Thyroid gland (tissue), 4 donors: ENCODE measurements at regions not wholly inside any gene's neighbourhood (a gene's known extent, or its start where the extent isn't known, plus 50 kb on each side); places are given as distances from the start of the nearest gene placed in this dataset.
"Not testable (repeated sequence)": the region's sequence is repeated elsewhere in the genome, so short reads cannot be mapped to it uniquely, and the experiment has no call there.

Experiments used
- DNase-seq, 2 donors: peaks; one replicate each; pipeline ENCODE4 v3.0.0-alpha.2; 2019
- H3K27ac ChIP-seq, 3 donors: fragments of 200-600 bp; sonication (generic); 1 replicate in 2 of 3; 2 replicates in 1 of 3; pipeline ENCODE4 v1.5.1; 2016 to 2019; ENCODE audit warnings: mild to moderate bottlenecking in 1 of 3, moderate library complexity in 1 of 3
- H3K27me3 ChIP-seq: fragments of 200-600 bp; sonication (generic); one replicate; pipeline ENCODE4 v1.5.1; 2019
- H3K36me3 ChIP-seq, 2 donors: fragments of 200-600 bp; sonication (generic); one replicate each; pipeline ENCODE4 v1.5.1; 2016 to 2019
- H3K4me1 ChIP-seq, 2 donors: fragments of 200-600 bp; sonication (generic); one replicate each; pipeline ENCODE4 v1.5.1; 2017 to 2019
- H3K4me3 ChIP-seq, 3 donors: fragments of 200-600 bp; sonication (generic); replicated peaks in 1 of 3; 1 replicate in 2 of 3; 2 replicates in 1 of 3; pipeline ENCODE4 v1.5.1; 2016; ENCODE audit warnings: mild to moderate bottlenecking in 1 of 3
- H3K9me3 ChIP-seq: fragments of 200-600 bp; sonication (generic); one replicate; pipeline ENCODE4 v1.5.1; 2017
- CTCF ChIP-seq, 6 experiments: fragments of 200-600 bp in 3 of 6; fragments of 450-650 bp in 3 of 6; sonication (generic) in 3 of 6; IDR thresholded peaks; one replicate each; pipeline ENCODE4 v1.5.1; 2016 to 2019; ENCODE audit warnings: antibody characterized with exemption in 6 of 6, mild to moderate bottlenecking in 2 of 6, inconsistent platforms in 1 of 6, moderate library complexity in 1 of 6
- POLR2A ChIP-seq, 2 donors: fragments of 450-650 bp; IDR thresholded peaks; one replicate each; pipeline ENCODE4 v1.6.1; 2017; ENCODE audit warnings: antibody characterized with exemption in 2 of 2, mild to moderate bottlenecking in 2 of 2, moderate library complexity in 1 of 2
- WGBS, 2 donors: methylation state at CpG; one replicate each; pipeline ENCODE4 v1.1.5; 2017; 5-methylcytosine and 5-hydroxymethylcytosine counted together
- intact Hi-C: fragments of 100-400 bp; cut with DNase I; formaldehyde crosslinking; loops from one replicate; pipeline ENCODE4 v1.15.1; 2023

GRCh38 chr22:48621085-48621484, 1206.6 kb downstream of the BRD1 start:
- Histone ChIP-seq H3K36me3 (no peaks in the 10 kb centered on the region), H3K4me3 (no peak overlapping the region), H3K9me3 (no peaks in the 10 kb centered on the region), H3K27ac (no peak overlapping the region), H3K27me3 (no peaks in the 10 kb centered on the region), H3K4me1 (no peaks in the 10 kb centered on the region)
- intact Hi-C loops = no loop called here
- no peak for DNase-seq
- TF ChIP-seq CTCF (IDR thresholded peaks at IDR 0.05) (no peak), POLR2A (IDR thresholded peaks at IDR 0.05) (no peak)

GRCh38 chr22:48620460-48620859, 1207.2 kb downstream of the BRD1 start:
- H3K9me3 ChIP-seq, H3K4me3 ChIP-seq, DNase-seq, H3K36me3 ChIP-seq, H3K27ac ChIP-seq, H3K4me1 ChIP-seq, intact Hi-C loops, H3K27me3 ChIP-seq: not testable (repeated sequence)
- 79 to 83% methylated on average over 2 of the region's 2 CpGs for WGBS, 2 donors

- DNase-seq = no peak
- WGBS, 2 donors = 70 to 77% methylated on average over 15 of the region's 20 CpGs
- Histone ChIP-seq H3K9me3 (no peaks in the 10 kb centered on the region), H3K4me1 (no peaks in the 10 kb centered on the region), H3K27ac (no peak overlapping the region), H3K36me3 (no peaks in the 10 kb centered on the region), H3K4me3 (no peak overlapping the region), H3K27me3 (no peaks in the 10 kb centered on the region)
- intact Hi-C loops = no loop called here
- TF ChIP-seq POLR2A (IDR thresholded peaks at IDR 0.05) (no peak), CTCF (IDR thresholded peaks at IDR 0.05) (no peak)
These were observed 1208.0 kb downstream of the BRD1 start for GRCh38 chr22:48619721-48620120.

- no peak for TF ChIP-seq POLR2A (IDR thresholded peaks at IDR 0.05)
- no peak for TF ChIP-seq CTCF (IDR thresholded peaks at IDR 0.05)
- intact Hi-C loops = no loop called here
- Histone ChIP-seq H3K27me3 (no peaks in the 10 kb centered on the region), H3K27ac (no peak overlapping the region), H3K36me3 (no peaks in the 10 kb centered on the region), H3K4me3 (no peak overlapping the region), H3K4me1 (no peaks in the 10 kb centered on the region), H3K9me3 (no peaks in the 10 kb centered on the region)
- DNase-seq = no peak
- 91 to 93% methylated on average over 12 to 18 of the region's 18 CpGs for WGBS, 2 donors
These were observed 1209.3 kb downstream of the BRD1 start for GRCh38 chr22:48618326-48618725.

GRCh38 chr22:48616656-48617055, 1211.0 kb downstream of the BRD1 start:
- TF ChIP-seq POLR2A (IDR thresholded peaks at IDR 0.05) (no peak), CTCF (IDR thresholded peaks at IDR 0.05) (no peak)
- Histone ChIP-seq H3K9me3 (no peaks in the 10 kb centered on the region), H3K4me1 (no peaks in the 10 kb centered on the region), H3K27ac (no peak overlapping the region), H3K4me3 (no peak overlapping the region), H3K27me3 (no peaks in the 10 kb centered on the region), H3K36me3 (no peaks in the 10 kb centered on the region)
- intact Hi-C loops = no loop called here
- no peak for DNase-seq
- WGBS, 2 donors = 84 to 87% methylated on average over 6 to 12 of the region's 13 CpGs
